ENCODE measurements at regions not wholly inside any gene's neighbourhood (a gene's known extent, or its start where the extent isn't known, plus 50 kb on each side); places are given as distances from the start of the nearest gene placed in this dataset.
"Not testable (repeated sequence)": the region's sequence is repeated elsewhere in the genome, so short reads cannot be mapped to it uniquely, and the experiment has no call there.

DNA sequence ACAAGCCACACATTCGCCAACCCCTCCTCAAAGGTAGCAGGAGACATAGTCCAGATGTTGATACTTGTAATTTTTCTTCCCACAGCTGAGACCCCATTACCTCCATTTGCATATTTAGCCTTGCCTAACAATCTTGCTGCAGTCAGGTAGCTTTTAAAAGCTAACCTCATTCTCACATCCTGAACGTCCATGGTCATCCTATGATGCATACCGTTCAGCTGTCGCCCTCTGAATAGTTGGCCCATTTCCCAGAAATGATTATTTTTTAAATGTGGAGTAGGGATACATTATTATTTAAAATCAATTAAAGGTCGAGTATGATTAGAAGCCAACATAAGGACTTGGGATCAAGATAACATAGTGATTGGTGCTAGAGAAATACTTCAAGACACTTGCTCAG, 165.0 kb downstream of the MEX3B start (continued):
- no peak for TF ChIP-seq PBX3 (IDR thresholded peaks at IDR 0.05)

GRCh38 chr15:81880314-81880713, 165.5 kb downstream of the MEX3B start:
- TF ChIP-seq PBX3 (IDR thresholded peaks at IDR 0.05) = no peak
- no peak for TF ChIP-seq NFIC (IDR thresholded peaks at IDR 0.05; ENCODE audit: borderline replicate concordance)
- no peak for TF ChIP-seq TEAD4 (IDR thresholded peaks at IDR 0.05; ENCODE audit: borderline replicate concordance, insufficient read depth)
- no peak for TF ChIP-seq RXRA (IDR thresholded peaks at IDR 0.05; ENCODE audit: borderline replicate concordance, low read depth)
- no peak for TF ChIP-seq MXI1 (IDR thresholded peaks at IDR 0.05; ENCODE audit: low read depth, low read length)
- TF ChIP-seq GATA2 (CRISPR knock-in tag; IDR thresholded peaks at IDR 0.05) = no peak
- DNase-seq = no peak
- Histone ChIP-seq H3F3A (replicated peaks; ENCODE audit: insufficient read depth) (no peaks in the 10 kb centered on the region), H3K27ac (ENCODE audit: low read depth in 2 of 2, low read length in 1 of 2) (no peak overlapping the region), H2AFZ (ENCODE audit: low read depth) (no peak overlapping the region), H3K9me2 (no peaks in the 10 kb centered on the region; the same call in 1 of the 2 replicates), H3K79me2 (ENCODE audit: insufficient read depth) (no peaks in the 10 kb centered on the region), H3K4me2 (no peak overlapping the region), H3K4me1 (ENCODE audit: control insufficient read depth in 1 of 2, insufficient read depth in 2 of 2, low read depth in 1 of 2, low read length in 1 of 2) (no peaks in the 10 kb centered on the region; a peak in 1 of 4 replicates), H3K9me3 (no peaks in the 10 kb centered on the region), H4K20me1 (ENCODE audit: insufficient read depth) (no peaks in the 10 kb centered on the region), H3K4me3 (ENCODE audit: low read depth in 2 of 2, low read length in 1 of 2) (no peak overlapping the region), H3K27me3 (ENCODE audit: insufficient read depth) (no peaks in the 10 kb centered on the region), H3K36me3 (replicated peaks in 1 of 2; ENCODE audit: control insufficient read depth in 1 of 2, insufficient read depth in 2 of 2, low read length in 1 of 2) (no peaks in the 10 kb centered on the region), H3K9ac (no peak overlapping the region)
- ChIA-PET CTCF (interaction anchor here (1.4 kb wide), 1 partner anchor 614 kb away, joined by 3 read pairs; no protein-coding TSS in a partner anchor), POLR2A (no interaction called here)
- WGBS (ENCODE audit: low lambda C conversion rate) = 60% methylated on average over 2 of the region's 4 CpGs

DNA sequence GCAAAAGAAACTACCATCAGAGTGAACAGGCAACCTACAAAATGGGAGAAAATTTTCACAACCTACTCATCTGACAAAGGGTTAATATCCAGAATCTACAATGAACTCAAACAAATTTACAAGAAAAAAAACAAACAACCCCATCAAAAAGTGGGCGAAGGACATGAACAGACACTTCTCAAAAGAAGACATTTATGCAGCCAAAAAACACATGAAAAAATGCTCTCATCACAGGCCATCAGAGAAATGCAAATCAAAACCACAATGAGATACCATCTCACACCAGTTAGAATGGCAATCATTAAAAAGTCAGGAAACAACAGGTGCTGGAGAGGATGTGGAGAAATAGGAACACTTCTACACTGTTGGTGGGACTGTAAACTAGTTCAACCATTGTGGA, 170.1 kb downstream of the MEX3B start:
- H3K79me2 ChIP-seq (ENCODE audit: insufficient read depth); H3F3A ChIP-seq (replicated peaks; ENCODE audit: insufficient read depth); POLR2A ChIA-PET; H3K9me2 ChIP-seq; DNase-seq; H3K4me2 ChIP-seq; H3K4me3 ChIP-seq (ENCODE audit: low read depth in 2 of 2, low read length in 1 of 2); H3K27me3 ChIP-seq (ENCODE audit: insufficient read depth); H3K4me1 ChIP-seq (ENCODE audit: control insufficient read depth in 1 of 2, insufficient read depth in 2 of 2, low read depth in 1 of 2, low read length in 1 of 2); CTCF ChIA-PET; H3K9me3 ChIP-seq; H3K27ac ChIP-seq (ENCODE audit: low read depth in 2 of 2, low read length in 1 of 2); H4K20me1 ChIP-seq (ENCODE audit: insufficient read depth); H3K9ac ChIP-seq; H3K36me3 ChIP-seq (replicated peaks in 1 of 2; ENCODE audit: control insufficient read depth in 1 of 2, insufficient read depth in 2 of 2, low read length in 1 of 2); H2AFZ ChIP-seq (ENCODE audit: low read depth): not testable (repeated sequence)
- WGBS (ENCODE audit: low lambda C conversion rate) = 76% methylated on average over 1 of the region's 1 CpG

DNA sequence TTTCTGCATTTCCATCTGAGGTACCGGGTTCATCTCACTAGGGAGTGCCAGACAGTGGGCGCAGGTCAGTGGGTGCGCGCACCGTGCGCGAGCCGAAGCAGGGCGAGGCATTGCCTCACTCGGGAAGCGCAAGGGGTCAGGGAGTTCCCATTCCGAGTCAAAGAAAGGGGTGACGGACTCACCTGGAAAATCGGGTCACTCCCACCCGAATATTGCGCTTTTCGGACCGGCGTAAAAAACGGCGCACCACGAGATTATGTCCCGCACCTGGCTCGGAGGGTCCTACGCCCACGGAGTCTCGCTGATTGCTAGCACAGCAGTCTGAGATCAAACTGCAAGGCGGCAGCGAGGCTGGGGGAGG, 175.1 kb downstream of the MEX3B start:
- H4K20me1 ChIP-seq (ENCODE audit: insufficient read depth); H3K27ac ChIP-seq (ENCODE audit: low read depth in 2 of 2, low read length in 1 of 2); H3K27me3 ChIP-seq (ENCODE audit: insufficient read depth); H3K36me3 ChIP-seq (replicated peaks in 1 of 2; ENCODE audit: control insufficient read depth in 1 of 2, insufficient read depth in 2 of 2, low read length in 1 of 2); H3K4me2 ChIP-seq; DNase-seq; H2AFZ ChIP-seq (ENCODE audit: low read depth); H3K9me3 ChIP-seq; POLR2A ChIA-PET; CTCF ChIA-PET; H3K4me1 ChIP-seq (ENCODE audit: control insufficient read depth in 1 of 2, insufficient read depth in 2 of 2, low read depth in 1 of 2, low read length in 1 of 2); H3K9me2 ChIP-seq; H3K4me3 ChIP-seq (ENCODE audit: low read depth in 2 of 2, low read length in 1 of 2); H3F3A ChIP-seq (replicated peaks; ENCODE audit: insufficient read depth); H3K9ac ChIP-seq; H3K79me2 ChIP-seq (ENCODE audit: insufficient read depth): not testable (repeated sequence)
- WGBS (ENCODE audit: low lambda C conversion rate) = 47% methylated on average over 5 of the region's 29 CpGs

DNA sequence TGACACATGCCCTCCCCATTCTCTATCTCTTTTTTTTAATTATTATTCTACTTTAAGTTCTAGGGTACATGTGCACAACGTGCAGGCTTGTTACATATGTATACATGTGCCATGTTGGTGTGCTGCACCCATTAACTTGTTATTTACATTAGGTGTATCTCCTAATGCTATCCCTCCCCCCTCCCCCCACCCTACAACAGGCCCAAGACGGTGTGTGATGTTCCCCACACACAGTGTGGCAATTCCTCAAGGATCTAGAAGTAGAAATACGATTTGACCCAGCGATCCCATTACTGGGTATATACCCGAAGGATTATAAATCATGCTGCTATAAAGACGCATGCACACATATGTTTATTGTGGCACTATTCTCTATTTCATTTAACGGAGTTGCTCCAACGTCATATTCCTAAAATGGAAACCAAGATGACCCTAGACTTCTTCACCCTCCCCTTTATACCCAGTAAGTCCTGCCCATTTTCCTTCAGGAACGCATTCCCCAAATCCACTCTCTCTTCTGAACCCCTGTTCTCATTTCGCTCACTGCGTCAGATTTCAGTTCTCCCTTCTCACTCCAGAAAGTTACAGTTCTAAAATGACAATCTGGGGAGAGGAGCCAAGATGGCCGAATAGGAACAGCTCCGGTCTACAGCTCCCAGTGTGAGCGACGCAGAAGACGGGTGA, 175.6 kb downstream of the MEX3B start:
- H3K27me3 ChIP-seq (ENCODE audit: insufficient read depth); H3F3A ChIP-seq (replicated peaks; ENCODE audit: insufficient read depth); DNase-seq; POLR2A ChIA-PET; CTCF ChIA-PET; H3K36me3 ChIP-seq (replicated peaks in 1 of 2; ENCODE audit: control insufficient read depth in 1 of 2, insufficient read depth in 2 of 2, low read length in 1 of 2); H3K4me1 ChIP-seq (ENCODE audit: control insufficient read depth in 1 of 2, insufficient read depth in 2 of 2, low read depth in 1 of 2, low read length in 1 of 2); H4K20me1 ChIP-seq (ENCODE audit: insufficient read depth); H3K4me2 ChIP-seq; H3K27ac ChIP-seq (ENCODE audit: low read depth in 2 of 2, low read length in 1 of 2); H3K9me3 ChIP-seq; H3K79me2 ChIP-seq (ENCODE audit: insufficient read depth); H3K9me2 ChIP-seq; H3K4me3 ChIP-seq (ENCODE audit: low read depth in 2 of 2, low read length in 1 of 2); H3K9ac ChIP-seq; H2AFZ ChIP-seq (ENCODE audit: low read depth): not testable (repeated sequence)
- 65% methylated on average over 16 of the region's 16 CpGs for WGBS (ENCODE audit: low lambda C conversion rate)
